ENCODE measurements at regions not wholly inside any gene's neighbourhood (a gene's known extent, or its start where the extent isn't known, plus 50 kb on each side); places are given as distances from the start of the nearest gene placed in this dataset.

GRCh38 chr2:150544731-150545130 is 57.3 kb upstream of the RND3 start:
- peak; percentile 41 for DNase-seq (ENCODE audit: low read depth)

GRCh38 chr2:150542692-150543091 is 55.2 kb upstream of the RND3 start:
- no peak for DNase-seq (ENCODE audit: low read depth)

GRCh38 chr2:150542172-150542571 is 54.7 kb upstream of the RND3 start:
- DNase-seq (ENCODE audit: low read depth) = no peak

GRCh38 chr2:150538651-150539201 is 51.3 kb upstream of the RND3 start:
- peak; percentile 79 for DNase-seq (ENCODE audit: low read depth)
